ENCODE measurements at regions not wholly inside any gene's neighbourhood (a gene's known extent, or its start where the extent isn't known, plus 50 kb on each side); places are given as distances from the start of the nearest gene placed in this dataset.
A peak's percentile ranks its signal among the peaks of the same experiment; 100 is the strongest.

GRCh38 chr6:22071270-22072041 lies 225.4 kb downstream of the PRL start:
- Histone ChIP-seq H3K36me3 (ENCODE audit: control insufficient read depth, insufficient read depth, low read length) (no peaks in the 10 kb centered on the region), H3K4me3 (ENCODE audit: low read depth, low read length) (no peak overlapping the region), H3K9me3 (ENCODE audit: control insufficient read depth, low read length) (no peaks in the 10 kb centered on the region), H3K9ac (no peak overlapping the region), H3K4me1 (no peaks in the 10 kb centered on the region), H3K27ac (no peak overlapping the region), H2AFZ (peak overlapping the region; percentile 60), H3K79me2 (no peaks in the 10 kb centered on the region), H3K27me3 (ENCODE audit: control insufficient read depth, insufficient read depth, low read length) (no peaks in the 10 kb centered on the region), H3K4me2 (ENCODE audit: low read length) (no peak overlapping the region)
- TF ChIP-seq CTCF (IDR thresholded peaks at IDR 0.05), result no peak

GRCh38 chr6:22072949-22073348 lies 223.9 kb downstream of the PRL start:
- Histone ChIP-seq H3K4me3 (ENCODE audit: low read depth, low read length) (no peak overlapping the region), H3K27me3 (ENCODE audit: control insufficient read depth, insufficient read depth, low read length) (no peaks in the 10 kb centered on the region), H3K9ac (no peak overlapping the region), H3K4me1 (peaks cover 2% of the 10 kb centered on the region), H3K27ac (no peak overlapping the region), H3K36me3 (ENCODE audit: control insufficient read depth, insufficient read depth, low read length) (no peaks in the 10 kb centered on the region), H3K79me2 (no peaks in the 10 kb centered on the region), H2AFZ (no peak overlapping the region), H3K9me3 (ENCODE audit: control insufficient read depth, low read length) (no peaks in the 10 kb centered on the region), H3K4me2 (ENCODE audit: low read length) (no peak overlapping the region)
- no peak for TF ChIP-seq CTCF (IDR thresholded peaks at IDR 0.05)

DNA sequence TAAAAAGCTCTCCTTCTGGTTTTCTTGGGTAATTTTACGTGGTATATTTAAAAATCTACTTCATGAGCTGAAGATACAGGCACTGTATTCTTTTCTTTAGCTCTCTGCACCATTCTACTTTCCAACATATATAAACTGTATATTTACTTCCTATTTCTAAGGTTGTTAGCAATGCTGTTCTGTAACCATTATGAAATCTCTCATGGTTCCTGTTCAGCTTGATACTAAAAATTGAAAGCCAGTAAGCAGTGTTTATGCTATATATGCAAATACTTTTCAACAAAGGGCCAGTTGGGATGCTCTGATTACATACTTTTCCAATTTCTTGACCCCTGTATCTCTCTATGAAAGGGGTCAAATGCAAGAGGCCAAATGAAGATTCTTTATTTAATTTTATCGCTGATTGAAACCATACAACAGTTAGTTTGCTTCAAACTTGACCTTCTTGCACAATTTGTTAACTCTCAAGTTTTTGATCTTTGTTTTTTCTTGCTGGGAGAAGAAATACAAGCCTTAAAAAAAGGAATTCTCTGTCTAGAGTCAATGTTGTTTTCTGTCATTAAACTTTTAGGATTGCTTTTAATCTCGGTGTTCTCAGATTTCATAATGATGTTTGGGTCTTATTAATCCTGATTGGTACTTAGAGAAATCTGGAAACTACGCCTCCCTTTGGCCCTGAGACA lies 223.2 kb downstream of the PRL start:
- H3K27me3 ChIP-seq (ENCODE audit: control insufficient read depth, insufficient read depth, low read length), result no peaks in the 10 kb centered on the region
- H3K9me3 ChIP-seq (ENCODE audit: control insufficient read depth, low read length), result no peaks in the 10 kb centered on the region
- no peaks in the 10 kb centered on the region for H3K79me2 ChIP-seq
- no peak overlapping the region for H3K27ac ChIP-seq
- no peak overlapping the region for H3K4me2 ChIP-seq (ENCODE audit: low read length)
- no peaks in the 10 kb centered on the region for H3K36me3 ChIP-seq (ENCODE audit: control insufficient read depth, insufficient read depth, low read length)
- no peak overlapping the region for H3K9ac ChIP-seq
- no peak for TF ChIP-seq CTCF (IDR thresholded peaks at IDR 0.05)
- no peak overlapping the region for H3K4me3 ChIP-seq (ENCODE audit: low read depth, low read length)
- no peak overlapping the region for H2AFZ ChIP-seq
- H3K4me1 ChIP-seq, result peaks cover 2% of the 10 kb centered on the region

GRCh38 chr6:22078288-22078687 lies 218.5 kb downstream of the PRL start:
- no peak overlapping the region for H3K4me2 ChIP-seq (ENCODE audit: low read length)
- TF ChIP-seq CTCF (IDR thresholded peaks at IDR 0.05), result no peak

More at GRCh38 chr6:22078288-22078687, 218.5 kb downstream of the PRL start:
- no peak overlapping the region for H2AFZ ChIP-seq
- no peaks in the 10 kb centered on the region for H3K36me3 ChIP-seq (ENCODE audit: control insufficient read depth, insufficient read depth, low read length)
- no peaks in the 10 kb centered on the region for H3K27me3 ChIP-seq (ENCODE audit: control insufficient read depth, insufficient read depth, low read length)
- peaks cover 2% of the 10 kb centered on the region for H3K4me1 ChIP-seq
- H3K4me3 ChIP-seq (ENCODE audit: low read depth, low read length), result no peak overlapping the region
- no peak overlapping the region for H3K9ac ChIP-seq
- H3K9me3 ChIP-seq (ENCODE audit: control insufficient read depth, low read length), result no peaks in the 10 kb centered on the region
- H3K79me2 ChIP-seq, result no peaks in the 10 kb centered on the region
- no peak overlapping the region for H3K27ac ChIP-seq
